ENCODE measurements at regions not wholly inside any gene's neighbourhood (a gene's known extent, or its start where the extent isn't known, plus 50 kb on each side); places are given as distances from the start of the nearest gene placed in this dataset.

DNA sequence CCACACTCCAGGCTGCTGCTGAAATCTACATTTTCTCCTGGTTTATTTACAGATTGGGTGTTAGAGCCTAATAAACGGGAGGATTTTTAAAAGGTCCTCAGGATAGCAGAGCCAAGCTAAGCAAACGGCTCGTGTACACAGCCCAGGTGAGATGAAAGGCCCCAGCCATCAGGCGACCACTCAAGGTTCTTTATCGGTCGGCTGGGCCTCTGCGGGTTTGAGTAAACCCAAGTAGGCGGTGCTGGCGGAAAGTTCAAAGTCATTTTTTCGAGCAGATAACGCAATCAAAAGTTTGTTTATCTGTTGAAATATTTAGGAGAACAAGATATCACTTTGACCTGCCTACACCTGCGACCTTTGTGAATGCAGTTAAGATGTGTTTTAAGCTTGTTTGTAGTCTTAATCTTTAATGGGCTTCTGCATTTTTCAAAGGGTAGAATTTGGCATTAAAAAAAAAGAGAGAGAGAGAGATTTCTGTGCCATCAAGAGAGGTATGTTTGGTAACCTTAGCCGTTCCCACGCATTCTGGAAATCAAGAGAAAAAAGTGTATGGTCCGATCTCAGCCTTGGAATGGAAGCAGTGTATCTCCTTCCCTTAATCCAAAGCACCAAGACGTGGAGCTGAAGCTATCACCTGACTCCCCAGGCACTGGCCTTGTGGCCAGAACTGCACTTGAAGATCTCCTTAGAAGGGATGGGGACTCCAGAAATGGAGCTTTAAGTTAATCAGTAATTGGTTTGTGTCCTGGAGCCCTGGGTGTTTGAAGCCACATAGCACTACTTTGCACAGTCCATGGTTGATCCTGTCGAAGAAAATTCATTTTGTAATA, 301.7 kb upstream of the IRX5 start:
- no peak for DNase-seq (ENCODE audit: low spot score)
- ATAC-seq (ENCODE audit: insufficient number of reproducible peaks, low FRiP score, low read depth): no peak
- Histone ChIP-seq H3K4me1 (ENCODE audit: control insufficient read depth in 1 of 2, low read depth in 2 of 2) (peaks cover 0 to 17% of the 10 kb centered on the region in 2 donors), H3K27me3 (replicated peaks; ENCODE audit: insufficient read depth) (no peaks in the 10 kb centered on the region), H3K27ac (no peak overlapping the region), H3K9me3 (no peaks in the 10 kb centered on the region), H3K4me3 (no peak overlapping the region), H3K36me3 (no peaks in the 10 kb centered on the region)
- TF ChIP-seq, protein P1, sequence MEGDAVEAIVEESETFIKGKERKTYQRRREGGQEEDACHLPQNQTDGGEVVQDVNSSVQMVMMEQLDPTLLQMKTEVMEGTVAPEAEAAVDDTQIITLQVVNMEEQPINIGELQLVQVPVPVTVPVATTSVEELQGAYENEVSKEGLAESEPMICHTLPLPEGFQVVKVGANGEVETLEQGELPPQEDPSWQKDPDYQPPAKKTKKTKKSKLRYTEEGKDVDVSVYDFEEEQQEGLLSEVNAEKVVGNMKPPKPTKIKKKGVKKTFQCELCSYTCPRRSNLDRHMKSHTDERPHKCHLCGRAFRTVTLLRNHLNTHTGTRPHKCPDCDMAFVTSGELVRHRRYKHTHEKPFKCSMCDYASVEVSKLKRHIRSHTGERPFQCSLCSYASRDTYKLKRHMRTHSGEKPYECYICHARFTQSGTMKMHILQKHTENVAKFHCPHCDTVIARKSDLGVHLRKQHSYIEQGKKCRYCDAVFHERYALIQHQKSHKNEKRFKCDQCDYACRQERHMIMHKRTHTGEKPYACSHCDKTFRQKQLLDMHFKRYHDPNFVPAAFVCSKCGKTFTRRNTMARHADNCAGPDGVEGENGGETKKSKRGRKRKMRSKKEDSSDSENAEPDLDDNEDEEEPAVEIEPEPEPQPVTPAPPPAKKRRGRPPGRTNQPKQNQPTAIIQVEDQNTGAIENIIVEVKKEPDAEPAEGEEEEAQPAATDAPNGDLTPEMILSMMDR (IDR thresholded peaks at IDR 0.05): no peak

DNA sequence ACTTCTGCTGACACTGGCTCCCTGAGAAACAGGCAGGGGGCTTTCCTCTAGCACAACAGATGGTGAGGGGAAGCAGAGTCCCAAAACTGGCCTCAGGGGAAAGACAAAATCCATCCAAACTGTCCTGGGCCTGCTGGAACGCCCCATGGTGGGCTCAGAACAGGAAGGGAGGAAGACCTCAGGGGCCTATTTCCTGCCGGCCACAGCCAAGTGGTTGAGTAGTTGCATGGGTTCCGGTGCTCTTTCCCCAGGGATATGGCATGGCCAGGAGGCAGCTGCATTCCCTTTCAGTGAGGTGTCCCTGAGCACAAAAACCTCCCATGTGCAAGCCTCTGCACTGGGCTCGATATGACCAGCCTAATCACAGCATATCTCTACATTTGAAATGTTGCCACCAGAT, 303.0 kb upstream of the IRX5 start:
- Histone ChIP-seq H3K27me3 (replicated peaks; ENCODE audit: insufficient read depth) (no peaks in the 10 kb centered on the region), H3K4me3 (no peak overlapping the region), H3K4me1 (ENCODE audit: control insufficient read depth in 1 of 2, low read depth in 2 of 2) (peaks cover 0 to 7% of the 10 kb centered on the region in 2 donors), H3K9me3 (no peaks in the 10 kb centered on the region), H3K36me3 (no peaks in the 10 kb centered on the region), H3K27ac (no peak overlapping the region)
- ATAC-seq (ENCODE audit: insufficient number of reproducible peaks, low FRiP score, low read depth): no peak
- TF ChIP-seq, protein P1 (IDR thresholded peaks at IDR 0.05): no peak
- no peak for DNase-seq (ENCODE audit: low spot score)

DNA sequence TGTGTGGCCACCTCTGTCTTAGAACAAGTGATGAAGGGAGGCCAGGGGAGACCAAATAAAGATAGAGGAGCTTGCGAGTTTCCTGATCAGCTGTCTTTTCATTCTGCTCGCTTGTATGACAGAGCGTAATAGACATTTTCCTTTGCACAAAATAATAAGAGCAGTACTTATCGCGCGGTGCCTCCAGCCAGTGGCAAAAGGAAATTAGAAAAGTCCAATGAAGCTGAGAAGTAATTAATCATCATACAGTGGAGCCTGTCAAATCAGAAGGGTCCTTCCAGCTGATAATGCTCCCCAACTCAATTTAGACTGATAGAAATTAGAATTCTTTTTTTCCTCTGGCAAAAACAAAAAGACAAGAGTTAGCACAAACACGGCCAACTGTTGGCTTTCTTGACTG, 307.0 kb upstream of the IRX5 start:
- no peaks in the 10 kb centered on the region for H3K27me3 ChIP-seq (replicated peaks; ENCODE audit: insufficient read depth)
- H3K27ac ChIP-seq: no peak overlapping the region
- no peak overlapping the region for H3K4me3 ChIP-seq
- TF ChIP-seq, protein P1 (IDR thresholded peaks at IDR 0.05): no peak
- no peaks in the 10 kb centered on the region for H3K9me3 ChIP-seq
- H3K36me3 ChIP-seq: no peaks in the 10 kb centered on the region
- H3K4me1 ChIP-seq (ENCODE audit: control insufficient read depth in 1 of 2, low read depth in 2 of 2): peaks cover 0 to 7% of the 10 kb centered on the region in 2 donors
- DNase-seq (ENCODE audit: low spot score) (no peak), ATAC-seq (ENCODE audit: insufficient number of reproducible peaks, low FRiP score, low read depth) (no peak)

DNA sequence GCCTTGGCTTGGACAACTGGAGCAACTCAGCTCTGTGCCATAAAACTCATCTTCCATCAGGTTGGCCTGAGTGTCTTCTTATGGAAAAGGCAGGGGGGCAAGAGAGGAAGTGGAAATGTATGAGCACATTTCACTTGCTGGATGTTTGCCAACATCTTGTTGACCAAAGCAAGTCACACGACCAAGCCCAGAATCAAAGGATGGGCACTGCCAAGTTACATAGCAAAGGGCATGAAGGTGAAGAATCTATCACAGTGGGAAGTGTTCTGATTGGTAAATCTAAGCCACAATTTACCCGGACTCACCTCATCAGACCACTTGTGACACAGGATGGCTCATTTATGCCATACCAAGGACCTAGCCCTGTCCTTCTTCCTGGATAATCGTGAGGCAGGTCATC, 310.5 kb upstream of the IRX5 start:
- ATAC-seq (ENCODE audit: insufficient number of reproducible peaks, low FRiP score, low read depth) (no peak), DNase-seq (ENCODE audit: low spot score) (no peak)
- H3K4me3 ChIP-seq: no peak overlapping the region
- no peaks in the 10 kb centered on the region for H3K27me3 ChIP-seq (replicated peaks; ENCODE audit: insufficient read depth)
- no peaks in the 10 kb centered on the region for H3K4me1 ChIP-seq (ENCODE audit: control insufficient read depth in 1 of 2, low read depth in 2 of 2)
- TF ChIP-seq, protein P1 (IDR thresholded peaks at IDR 0.05): no peak
- H3K9me3 ChIP-seq: no peaks in the 10 kb centered on the region
- H3K27ac ChIP-seq: no peak overlapping the region
- H3K36me3 ChIP-seq: no peaks in the 10 kb centered on the region

DNA sequence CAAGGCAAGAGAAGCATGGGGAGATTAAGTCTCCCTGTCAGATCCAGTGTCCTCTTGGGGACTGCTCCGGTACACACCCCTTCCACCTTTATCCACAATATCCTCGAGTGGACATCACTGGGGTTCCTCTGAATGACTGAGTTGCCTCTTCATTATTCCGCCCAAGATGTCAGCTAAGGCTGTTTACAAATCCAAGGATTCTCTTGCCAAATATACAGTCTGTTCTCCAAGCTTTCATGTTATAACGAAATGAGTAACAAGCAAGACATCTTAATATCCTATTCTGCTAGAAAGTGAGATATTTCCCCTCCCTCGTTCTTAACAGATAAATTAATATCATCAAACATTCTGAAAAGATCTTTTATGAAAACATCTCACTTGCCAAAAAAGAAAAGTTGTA, 314.1 kb upstream of the IRX5 start:
- Histone ChIP-seq H3K4me3 (no peak overlapping the region), H3K27me3 (replicated peaks; ENCODE audit: insufficient read depth) (no peaks in the 10 kb centered on the region), H3K36me3 (no peaks in the 10 kb centered on the region), H3K9me3 (no peaks in the 10 kb centered on the region), H3K4me1 (ENCODE audit: control insufficient read depth in 1 of 2, low read depth in 2 of 2) (no peaks in the 10 kb centered on the region), H3K27ac (no peak overlapping the region)
- ATAC-seq (ENCODE audit: insufficient number of reproducible peaks, low FRiP score, low read depth) (no peak), DNase-seq (ENCODE audit: low spot score) (no peak)
- TF ChIP-seq, protein P1 (IDR thresholded peaks at IDR 0.05): no peak

All from thoracic aorta (tissue), 2 donors.